ENCODE measurements at regions not wholly inside any gene's neighbourhood (a gene's known extent, or its start where the extent isn't known, plus 50 kb on each side); places are given as distances from the start of the nearest gene placed in this dataset.

DNA sequence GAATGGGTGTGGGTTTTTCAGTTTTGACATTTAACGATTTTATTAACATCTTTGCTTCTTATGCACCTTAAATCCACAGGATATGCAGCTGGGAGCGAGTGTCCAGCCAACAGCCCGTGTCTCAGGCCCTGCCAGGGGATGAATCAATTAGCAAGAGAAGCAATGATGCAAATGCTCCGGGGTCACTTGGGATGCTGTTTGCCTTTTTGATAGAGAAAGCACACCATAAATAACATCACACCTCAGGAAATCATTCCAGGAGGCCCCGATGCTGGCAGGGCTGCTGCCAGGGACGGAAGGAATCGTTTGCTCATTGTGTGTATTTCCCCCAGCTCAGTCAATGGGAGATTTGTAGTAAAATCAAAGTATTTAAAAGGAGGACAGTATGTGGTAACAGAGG, 394.0 kb upstream of the HNRNPA3 start:
- TF ChIP-seq POLR2A (IDR thresholded peaks at IDR 0.05; ENCODE audit: low read depth, low read length) = no peak
- TF ChIP-seq POLR2AphosphoS5 (IDR thresholded peaks at IDR 0.05; ENCODE audit: low read depth, low read length) = no peak

Data from GM12891 (cell line).